Subcutaneous abdominal adipose tissue (tissue), 5 donors: ENCODE measurements at regions not wholly inside any gene's neighbourhood (a gene's known extent, or its start where the extent isn't known, plus 50 kb on each side); places are given as distances from the start of the nearest gene placed in this dataset.

Experiments
- H3K27ac ChIP-seq: one replicate; pipeline ENCODE4 v1.7.0; 2013; ENCODE audit warnings: low read depth, mild to moderate bottlenecking, inconsistent platforms, low read length, moderate library complexity
- H3K27me3 ChIP-seq, 5 donors: one replicate each; pipeline ENCODE4 v1.7.0; 2013; ENCODE audit warnings: low read length in 5 of 5, inconsistent platforms in 1 of 5; ENCODE audit not compliant: control insufficient read depth in 5 of 5, insufficient read depth in 4 of 5
- H3K36me3 ChIP-seq, 5 donors: one replicate each; pipeline ENCODE4 v1.7.0; 2013; ENCODE audit warnings: low read length in 5 of 5; ENCODE audit not compliant: control insufficient read depth in 5 of 5, insufficient read depth in 5 of 5
- H3K4me1 ChIP-seq, 5 donors: one replicate each; pipeline ENCODE4 v1.7.0; 2013; ENCODE audit warnings: low read length in 5 of 5, mild to moderate bottlenecking in 3 of 5, moderate library complexity in 1 of 5; ENCODE audit not compliant: control insufficient read depth in 5 of 5, insufficient read depth in 5 of 5
- H3K4me3 ChIP-seq, 5 donors: one replicate each; pipeline ENCODE4 v1.7.0; 2013; ENCODE audit warnings: low read length in 5 of 5, low read depth in 1 of 5
- H3K9ac ChIP-seq, 5 donors: one replicate each; pipeline ENCODE4 v1.7.0; 2013; ENCODE audit warnings: low read length in 5 of 5, mild to moderate bottlenecking in 4 of 5, moderate library complexity in 3 of 5
- H3K9me3 ChIP-seq, 5 donors: one replicate each; pipeline ENCODE4 v1.7.0; 2013; ENCODE audit warnings: low read length in 5 of 5; ENCODE audit not compliant: control insufficient read depth in 5 of 5
- donor health status: healthy.
- donor health status: healthy.
- donor health status: healthy.
- donor health status: healthy.
- donor health status: healthy.

DNA sequence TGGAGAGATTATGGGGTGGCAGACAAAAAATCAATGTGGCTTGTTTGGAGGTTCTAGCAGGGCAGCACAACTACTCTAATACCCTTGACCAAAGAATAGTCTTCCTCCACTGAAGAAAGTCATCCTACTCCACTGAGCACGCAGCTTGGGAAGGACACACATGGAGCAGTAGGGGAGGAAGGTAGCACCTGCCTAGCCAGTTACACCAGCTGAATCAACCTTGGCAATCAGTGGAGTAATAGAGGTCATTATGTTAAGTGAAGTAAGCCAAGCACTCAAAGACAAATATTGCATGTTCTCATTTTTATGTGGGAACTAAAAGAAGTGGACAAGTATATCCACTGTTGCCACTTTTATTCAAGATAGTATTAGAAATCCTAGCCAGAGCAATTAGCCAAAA, 555.8 kb upstream of the ALCAM start:
- Histone ChIP-seq H3K9ac (no peak overlapping the region), H3K27ac (no peak overlapping the region), H3K4me3 (no peak overlapping the region), H3K4me1 (no peaks in the 10 kb centered on the region), H3K36me3 (no peaks in the 10 kb centered on the region), H3K27me3 (no peaks in the 10 kb centered on the region), H3K9me3 (no peaks in the 10 kb centered on the region)

DNA sequence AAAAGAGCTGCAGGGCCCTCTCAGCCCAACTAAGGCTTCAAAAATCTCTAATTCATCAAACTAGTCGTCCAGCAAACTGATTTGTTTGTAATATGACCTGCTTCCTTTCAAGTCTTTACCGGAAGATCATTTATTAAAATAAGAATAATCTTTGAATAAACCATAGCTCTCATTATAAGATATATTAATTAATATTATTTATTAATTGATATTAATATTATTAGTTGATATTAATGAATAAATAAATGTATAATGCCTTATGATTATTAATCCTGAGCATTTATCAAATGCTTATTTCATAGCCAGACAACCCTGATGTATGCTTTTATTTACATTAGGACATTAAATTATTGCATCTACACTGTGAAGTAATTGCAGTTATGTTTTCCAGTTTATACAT, 550.7 kb upstream of the ALCAM start:
- no peaks in the 10 kb centered on the region for H3K4me1 ChIP-seq
- H3K9me3 ChIP-seq = peaks cover 0 to 10% (median 8%) of the 10 kb centered on the region in 5 donors
- H3K27ac ChIP-seq = no peak overlapping the region
- no peak overlapping the region for H3K9ac ChIP-seq
- no peak overlapping the region for H3K4me3 ChIP-seq
- H3K36me3 ChIP-seq = no peaks in the 10 kb centered on the region
- H3K27me3 ChIP-seq = no peaks in the 10 kb centered on the region

DNA sequence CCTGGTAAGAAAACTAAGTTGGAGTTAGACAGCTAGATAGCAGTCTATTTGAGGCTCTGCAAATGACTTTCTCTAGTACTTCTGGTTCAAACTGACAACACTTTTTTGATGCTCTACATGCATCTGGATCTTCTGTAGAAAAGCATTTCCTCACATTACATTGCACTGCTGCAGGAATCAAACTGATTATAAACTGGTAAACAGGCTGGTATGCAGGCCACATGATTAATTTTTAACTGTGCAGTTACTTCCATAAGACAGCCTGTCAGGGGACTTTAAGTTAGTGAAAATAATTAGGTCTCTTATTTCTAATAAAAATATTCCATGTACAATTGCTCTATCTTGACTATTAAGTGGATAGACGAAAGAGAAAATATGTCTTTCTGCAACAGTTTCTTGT, 550.0 kb upstream of the ALCAM start:
- H3K4me1 ChIP-seq = no peaks in the 10 kb centered on the region

DNA sequence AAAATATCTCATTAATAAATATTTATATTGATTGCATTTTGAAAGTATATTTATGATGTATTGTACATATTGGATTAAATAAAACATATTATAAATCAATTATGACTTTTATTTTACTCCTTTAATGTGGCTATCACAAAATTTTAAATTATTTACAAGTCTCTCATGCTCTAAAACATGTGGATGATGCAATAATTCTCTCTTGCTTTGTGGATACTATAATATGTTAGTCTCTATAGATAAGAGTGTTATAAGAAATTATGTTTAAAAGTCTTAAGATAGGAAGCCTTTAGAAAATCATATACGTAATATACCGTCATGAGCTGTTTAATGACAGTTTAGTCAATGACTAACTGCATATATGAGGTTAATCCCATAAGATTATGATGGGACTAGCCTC, 547.4 kb upstream of the ALCAM start:
- H3K36me3 ChIP-seq = no peaks in the 10 kb centered on the region
- no peak overlapping the region for H3K27ac ChIP-seq
- no peaks in the 10 kb centered on the region for H3K4me1 ChIP-seq
- no peaks in the 10 kb centered on the region for H3K27me3 ChIP-seq
- peaks cover 0 to 21% (median 12%) of the 10 kb centered on the region in 5 donors for H3K9me3 ChIP-seq
- H3K4me3 ChIP-seq = no peak overlapping the region
- no peak overlapping the region for H3K9ac ChIP-seq

More for the DNA sequence above, 550.0 kb upstream of the ALCAM start:
- no peak overlapping the region for H3K4me3 ChIP-seq
- peaks cover 0 to 17% (median 11%) of the 10 kb centered on the region in 5 donors for H3K9me3 ChIP-seq
- H3K36me3 ChIP-seq = no peaks in the 10 kb centered on the region
- H3K9ac ChIP-seq = no peak overlapping the region
- H3K27ac ChIP-seq = no peak overlapping the region
- no peaks in the 10 kb centered on the region for H3K27me3 ChIP-seq

DNA sequence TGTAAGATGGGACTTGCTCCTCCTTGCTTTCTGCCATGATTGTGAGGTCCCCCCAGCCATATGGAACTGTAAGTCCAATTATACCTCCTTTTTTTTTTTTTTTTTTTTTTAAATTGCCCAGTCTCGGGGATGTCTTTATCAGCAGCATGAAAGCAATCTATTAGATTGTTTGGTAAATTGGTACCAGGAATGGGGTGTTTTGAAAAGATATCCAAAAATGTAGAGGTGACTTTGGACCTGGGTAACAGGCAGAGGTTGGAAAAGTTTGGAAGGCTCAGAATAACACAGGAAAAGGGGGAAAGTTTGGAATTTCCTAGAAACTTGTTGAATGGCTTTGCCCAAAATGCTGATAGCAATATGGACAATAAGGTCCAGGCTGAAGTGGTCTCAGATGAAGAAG, 545.8 kb upstream of the ALCAM start:
- no peaks in the 10 kb centered on the region for H3K36me3 ChIP-seq
- H3K27ac ChIP-seq = no peak overlapping the region
- no peaks in the 10 kb centered on the region for H3K27me3 ChIP-seq
- peaks cover 0 to 21% (median 12%) of the 10 kb centered on the region in 5 donors for H3K9me3 ChIP-seq
- no peaks in the 10 kb centered on the region for H3K4me1 ChIP-seq
- no peak overlapping the region for H3K4me3 ChIP-seq
- H3K9ac ChIP-seq = no peak overlapping the region

DNA sequence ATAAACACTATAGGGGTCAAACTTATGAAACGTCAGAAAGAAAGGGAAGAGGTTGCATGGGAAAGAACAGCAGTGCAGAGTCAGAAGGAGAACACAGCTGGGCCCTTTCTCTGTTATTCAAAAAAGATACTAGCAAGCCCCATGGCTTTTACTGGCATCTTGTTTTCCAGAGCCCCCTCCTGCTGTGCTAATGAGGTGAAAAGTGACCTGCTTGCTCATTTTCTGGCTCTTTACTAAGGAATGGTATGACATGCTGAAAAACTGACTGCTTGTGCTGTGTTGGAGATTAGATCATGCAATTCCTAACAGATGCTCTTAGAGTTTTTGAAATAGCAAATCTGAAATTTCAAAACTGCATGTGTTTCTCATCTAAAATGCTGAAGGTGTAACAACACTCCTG, 541.6 kb upstream of the ALCAM start:
- Histone ChIP-seq H3K27me3 (no peaks in the 10 kb centered on the region), H3K4me3 (no peak overlapping the region), H3K9ac (no peak overlapping the region), H3K9me3 (peaks cover 0 to 19% (median 11%) of the 10 kb centered on the region in 5 donors), H3K36me3 (no peaks in the 10 kb centered on the region), H3K4me1 (no peaks in the 10 kb centered on the region), H3K27ac (no peak overlapping the region)

DNA sequence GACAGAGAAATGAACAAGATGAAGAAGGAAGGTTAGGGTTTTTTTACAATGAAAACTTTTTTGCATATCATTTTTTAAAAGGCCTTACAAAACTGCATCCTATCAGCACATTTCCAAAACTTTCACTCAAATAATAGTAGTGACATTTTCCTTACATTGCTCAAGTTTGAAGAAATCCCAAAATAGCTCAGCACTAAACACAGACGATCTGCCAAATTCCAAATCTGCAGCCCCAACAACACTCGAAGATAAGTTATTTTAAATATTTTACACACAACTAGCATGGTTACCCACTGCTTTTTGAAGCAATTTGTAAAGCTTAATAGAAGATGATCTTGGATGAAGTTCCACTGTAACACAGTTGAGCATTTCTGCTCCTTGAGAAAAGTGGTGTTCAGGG, 535.6 kb upstream of the ALCAM start:
- H3K4me1 ChIP-seq = peaks cover 0 to 26% (median 0%) of the 10 kb centered on the region in 5 donors
- no peaks in the 10 kb centered on the region for H3K9me3 ChIP-seq
- no peak overlapping the region for H3K27ac ChIP-seq
- H3K9ac ChIP-seq = no peak overlapping the region
- H3K4me3 ChIP-seq = no peak overlapping the region
- no peaks in the 10 kb centered on the region for H3K36me3 ChIP-seq
- no peaks in the 10 kb centered on the region for H3K27me3 ChIP-seq

DNA sequence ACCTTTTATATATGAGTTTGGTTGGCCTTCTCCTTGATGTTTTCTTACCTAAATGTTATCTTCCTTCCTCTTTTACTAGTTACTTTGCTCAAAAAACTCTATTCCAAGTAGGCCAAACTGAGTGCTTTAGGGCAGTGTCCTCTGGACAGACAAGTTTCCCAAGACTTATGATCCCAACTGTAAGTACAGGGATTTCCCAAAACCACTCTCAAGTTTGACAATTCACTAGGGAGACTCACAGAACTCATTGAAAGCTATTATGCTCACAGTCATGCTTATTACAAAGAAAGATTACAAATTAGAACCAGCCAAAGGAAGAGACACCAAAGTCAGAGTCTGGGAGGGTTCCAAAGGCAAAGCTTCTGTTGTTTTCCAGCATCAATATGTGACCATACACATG, 534.2 kb upstream of the ALCAM start:
- Histone ChIP-seq H3K9ac (no peak overlapping the region), H3K36me3 (no peaks in the 10 kb centered on the region), H3K4me3 (no peak overlapping the region), H3K27me3 (no peaks in the 10 kb centered on the region), H3K27ac (peak overlapping the region; percentile 17), H3K9me3 (no peaks in the 10 kb centered on the region), H3K4me1 (peaks cover 0 to 26% (median 0%) of the 10 kb centered on the region in 5 donors)

DNA sequence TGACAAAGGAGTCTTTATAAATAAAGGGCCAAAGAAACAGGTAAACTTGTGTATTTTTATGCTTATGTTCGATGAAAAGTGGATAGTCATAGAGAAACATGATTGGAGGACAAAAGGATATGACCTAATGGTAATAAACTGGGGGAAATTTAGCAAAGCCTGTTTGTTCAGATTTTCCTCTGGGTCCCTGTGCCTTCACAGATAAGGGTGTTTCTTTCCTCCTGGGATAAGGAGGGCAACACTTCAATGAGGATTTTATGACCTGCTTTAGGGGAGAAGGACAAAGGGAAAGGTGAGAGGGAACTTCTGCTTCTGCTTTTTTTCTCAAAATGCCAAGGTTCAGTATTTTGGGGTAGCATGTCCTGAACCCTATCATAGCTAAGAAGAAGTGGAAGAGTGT, 531.3 kb upstream of the ALCAM start:
- Histone ChIP-seq H3K4me1 (peaks cover 0 to 26% (median 0%) of the 10 kb centered on the region in 5 donors), H3K36me3 (no peaks in the 10 kb centered on the region), H3K4me3 (no peak overlapping the region), H3K27ac (no peak overlapping the region), H3K9ac (no peak overlapping the region), H3K9me3 (no peaks in the 10 kb centered on the region), H3K27me3 (no peaks in the 10 kb centered on the region)

DNA sequence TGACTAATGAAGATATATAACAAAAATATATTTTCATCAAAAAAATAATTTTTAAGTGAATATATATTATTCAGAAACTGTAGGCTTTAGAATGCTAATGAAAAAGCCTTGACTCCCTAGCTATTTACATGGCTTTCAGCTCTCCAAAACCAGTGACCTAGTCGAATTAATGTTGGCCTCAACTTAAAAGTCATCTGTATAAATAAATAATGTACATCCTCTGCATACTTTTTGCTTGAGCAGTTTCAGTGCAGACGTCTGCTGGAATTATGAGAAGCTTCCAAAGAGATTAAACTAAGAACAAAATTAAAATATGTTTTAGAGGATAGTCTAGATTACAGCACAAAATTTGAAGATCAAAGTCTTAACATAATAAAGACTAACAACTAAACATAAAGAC, 520.4 kb upstream of the ALCAM start:
- Histone ChIP-seq H3K4me3 (no peak overlapping the region), H3K9me3 (peaks cover 0 to 10% (median 4%) of the 10 kb centered on the region in 5 donors), H3K9ac (no peak overlapping the region), H3K4me1 (no peaks in the 10 kb centered on the region), H3K27me3 (no peaks in the 10 kb centered on the region), H3K27ac (no peak overlapping the region), H3K36me3 (no peaks in the 10 kb centered on the region)

DNA sequence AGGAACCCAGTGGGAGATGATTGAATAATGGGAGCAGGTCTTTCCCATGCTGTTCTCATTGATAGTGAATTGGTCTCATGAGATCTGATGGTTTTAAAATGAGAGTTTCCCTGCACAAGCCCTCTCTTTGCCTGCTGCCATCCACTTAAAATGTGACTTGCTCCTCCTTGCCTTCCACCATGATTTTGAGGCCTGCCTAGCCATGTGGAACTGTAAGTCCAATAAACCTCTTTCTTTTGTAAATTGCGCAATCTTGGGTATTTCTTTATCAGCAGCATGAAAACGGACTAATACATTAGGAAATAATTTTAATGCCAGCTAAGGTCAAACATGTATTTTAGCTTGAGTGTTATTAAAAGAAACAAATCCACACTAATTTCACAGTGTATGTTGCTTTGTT, 517.6 kb upstream of the ALCAM start:
- Histone ChIP-seq H3K27me3 (no peaks in the 10 kb centered on the region), H3K4me3 (no peak overlapping the region), H3K9ac (no peak overlapping the region), H3K9me3 (peaks cover 0 to 10% (median 4%) of the 10 kb centered on the region in 5 donors), H3K4me1 (no peaks in the 10 kb centered on the region), H3K36me3 (no peaks in the 10 kb centered on the region), H3K27ac (no peak overlapping the region)
